Keratinocyte (primary cell): ENCODE measurements at regions not wholly inside any gene's neighbourhood (a gene's known extent, or its start where the extent isn't known, plus 50 kb on each side); places are given as distances from the start of the nearest gene placed in this dataset.

Experiments
- EZH2 ChIP-seq: IDR thresholded peaks from one replicate; pipeline ENCODE4 v1.6.1; 2012; ENCODE audit warnings: inconsistent platforms, mild to moderate bottlenecking, low read length, moderate library complexity
- TF ChIP-seq, protein P1 (sequence below), 3 experiments: IDR thresholded peaks in 1 of 3; conservative IDR thresholded peaks in 1 of 3; optimal IDR thresholded peaks in 1 of 3; 2 replicates in 2 of 3; 3 replicates in 1 of 3; pipeline versions ENCODE3 to v1.5.1; 2011; ENCODE audit warnings: low read length in 3 of 3, mild to moderate bottlenecking in 3 of 3, moderate library complexity in 2 of 3, control low read depth in 1 of 3, inconsistent platforms in 1 of 3; ENCODE audit not compliant: insufficient read depth in 2 of 3; ENCODE audit errors: extremely low read depth in 1 of 3

DNA sequence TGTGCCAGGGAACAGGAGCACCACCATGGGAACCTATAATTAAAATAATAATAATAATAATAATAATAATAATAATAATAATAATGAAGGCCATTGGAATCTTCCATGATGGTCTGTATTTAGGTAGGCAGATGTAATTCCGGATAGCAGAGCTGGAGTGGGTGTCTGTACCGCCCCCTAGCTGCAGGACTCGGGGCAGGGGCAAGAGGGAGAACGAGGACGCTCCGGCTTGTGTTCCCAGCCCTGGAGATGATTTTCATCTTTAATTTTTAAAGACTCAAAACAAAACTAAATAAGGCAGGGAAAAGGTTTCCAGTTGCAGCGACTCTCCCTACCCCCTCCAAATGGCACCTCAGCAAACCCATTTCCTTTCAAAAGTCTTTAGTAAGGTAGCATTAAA lies 501.1 kb downstream of the VRK1 start:
- TF ChIP-seq, protein P1, sequence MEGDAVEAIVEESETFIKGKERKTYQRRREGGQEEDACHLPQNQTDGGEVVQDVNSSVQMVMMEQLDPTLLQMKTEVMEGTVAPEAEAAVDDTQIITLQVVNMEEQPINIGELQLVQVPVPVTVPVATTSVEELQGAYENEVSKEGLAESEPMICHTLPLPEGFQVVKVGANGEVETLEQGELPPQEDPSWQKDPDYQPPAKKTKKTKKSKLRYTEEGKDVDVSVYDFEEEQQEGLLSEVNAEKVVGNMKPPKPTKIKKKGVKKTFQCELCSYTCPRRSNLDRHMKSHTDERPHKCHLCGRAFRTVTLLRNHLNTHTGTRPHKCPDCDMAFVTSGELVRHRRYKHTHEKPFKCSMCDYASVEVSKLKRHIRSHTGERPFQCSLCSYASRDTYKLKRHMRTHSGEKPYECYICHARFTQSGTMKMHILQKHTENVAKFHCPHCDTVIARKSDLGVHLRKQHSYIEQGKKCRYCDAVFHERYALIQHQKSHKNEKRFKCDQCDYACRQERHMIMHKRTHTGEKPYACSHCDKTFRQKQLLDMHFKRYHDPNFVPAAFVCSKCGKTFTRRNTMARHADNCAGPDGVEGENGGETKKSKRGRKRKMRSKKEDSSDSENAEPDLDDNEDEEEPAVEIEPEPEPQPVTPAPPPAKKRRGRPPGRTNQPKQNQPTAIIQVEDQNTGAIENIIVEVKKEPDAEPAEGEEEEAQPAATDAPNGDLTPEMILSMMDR (optimal IDR thresholded peaks at IDR 0.05 in 1 of 3, IDR thresholded peaks at IDR 0.05 in 1 of 3, conservative IDR thresholded peaks at IDR 0.05 in 1 of 3; ENCODE audit: extremely low read depth in 1 of 3, insufficient read depth in 2 of 3, low read length in 3 of 3): peak in 2 of 3 experiments; percentile 43 to 45
- no peak for TF ChIP-seq EZH2
